ENCODE measurements at regions not wholly inside any gene's neighbourhood (a gene's known extent, or its start where the extent isn't known, plus 50 kb on each side); places are given as distances from the start of the nearest gene placed in this dataset.
A peak's percentile ranks its signal among the peaks of the same experiment; 100 is the strongest.
"Not testable (repeated sequence)": the region's sequence is repeated elsewhere in the genome, so short reads cannot be mapped to it uniquely, and the experiment has no call there.

DNA sequence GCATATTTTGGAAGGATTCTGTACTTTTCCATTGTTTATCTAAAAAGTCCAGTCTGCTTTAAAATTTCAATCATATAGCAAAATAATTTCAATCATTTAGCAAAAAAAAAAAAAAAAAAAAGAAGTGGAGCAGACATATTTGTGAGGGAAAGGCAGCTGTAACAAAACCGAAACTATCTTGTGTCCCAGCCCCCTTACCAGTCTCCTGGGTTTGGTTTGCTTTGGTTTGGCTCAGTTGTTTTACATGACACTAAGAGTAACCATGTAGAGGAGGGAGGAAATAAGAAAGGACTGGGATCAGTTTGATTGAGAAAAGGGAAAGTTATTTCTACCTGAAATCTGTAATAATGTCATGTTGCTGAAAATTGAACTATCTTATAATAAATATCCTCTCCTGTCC lies 158.8 kb upstream of the GADL1 start:
- DNase-seq: no peak

DNA sequence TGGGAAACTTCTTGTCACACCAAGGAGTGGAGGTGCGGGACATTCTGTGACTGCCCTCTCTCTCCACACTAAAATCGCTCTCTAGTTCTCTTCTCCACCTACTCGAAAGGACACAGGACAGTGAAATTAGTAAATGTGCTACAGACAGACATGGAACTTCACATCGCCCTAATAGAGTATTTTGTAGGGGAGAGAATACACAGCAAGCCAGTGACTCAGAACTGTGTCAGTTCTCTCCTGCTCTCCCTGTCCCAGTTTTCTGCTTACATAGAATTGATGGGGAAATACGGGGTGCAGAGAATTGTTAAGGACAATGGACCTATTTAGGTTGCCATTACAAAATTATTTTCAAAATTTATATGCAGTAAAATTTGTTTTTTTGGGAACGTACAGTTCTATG lies 159.6 kb upstream of the GADL1 start:
- DNase-seq: no peak

DNA sequence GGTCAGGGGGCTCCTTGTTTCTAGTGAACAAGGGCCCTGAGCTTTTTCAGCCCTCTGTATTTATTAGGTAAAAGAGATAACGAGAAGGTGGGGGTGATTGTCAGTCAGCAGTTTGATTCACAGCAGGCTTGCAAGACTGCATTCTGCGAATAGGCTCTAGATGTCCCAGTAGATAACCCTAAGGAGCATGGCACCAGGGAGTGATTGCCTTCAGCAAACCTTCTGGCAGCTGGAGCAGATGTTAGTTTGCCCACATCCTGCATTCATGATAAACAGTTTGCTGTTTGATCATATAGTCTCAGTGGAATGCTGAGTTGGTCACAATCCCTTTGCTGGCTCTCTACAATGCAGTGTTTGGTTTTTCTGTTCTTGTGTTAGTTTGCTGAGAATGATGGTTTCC lies 161.3 kb upstream of the GADL1 start:
- DNase-seq: no peak

DNA sequence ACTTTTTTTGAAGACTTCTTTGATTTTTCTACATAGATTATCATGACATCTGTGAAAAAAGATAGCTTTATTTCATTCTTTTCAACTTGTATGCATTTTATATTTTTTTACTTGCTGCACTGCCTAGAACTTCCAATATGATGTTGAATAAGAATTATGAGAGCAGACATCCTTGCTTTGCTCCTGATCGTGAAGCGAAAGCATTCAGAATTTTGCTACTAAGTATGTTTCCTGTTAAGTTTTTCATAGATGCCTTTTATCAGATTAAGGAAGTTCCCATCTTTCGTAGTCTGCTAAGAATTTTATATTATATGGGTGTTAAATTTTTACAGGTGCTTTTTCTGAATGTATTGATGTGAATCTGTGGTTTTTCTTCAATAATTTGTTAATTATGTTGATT lies 163.4 kb upstream of the GADL1 start:
- DNase-seq: no peak

DNA sequence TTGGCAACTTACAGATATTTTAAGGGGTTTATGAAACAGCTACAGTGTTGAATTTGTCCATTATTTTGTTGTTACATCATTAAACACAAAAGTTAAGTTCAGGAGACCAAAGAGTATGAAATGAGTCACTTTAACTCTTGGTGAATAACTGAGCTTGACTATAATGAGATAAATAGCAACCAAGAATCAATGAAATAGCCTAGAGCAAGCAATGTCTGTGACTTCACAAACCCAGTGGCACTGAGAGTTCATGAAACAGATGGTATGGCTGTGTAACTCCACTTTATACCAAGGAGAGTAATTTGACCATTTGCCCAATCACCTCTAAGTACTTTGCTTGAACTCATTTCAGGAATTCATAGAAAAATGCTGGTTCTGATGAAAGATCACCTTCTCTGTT lies 169.6 kb upstream of the GADL1 start:
- no peak for DNase-seq

DNA sequence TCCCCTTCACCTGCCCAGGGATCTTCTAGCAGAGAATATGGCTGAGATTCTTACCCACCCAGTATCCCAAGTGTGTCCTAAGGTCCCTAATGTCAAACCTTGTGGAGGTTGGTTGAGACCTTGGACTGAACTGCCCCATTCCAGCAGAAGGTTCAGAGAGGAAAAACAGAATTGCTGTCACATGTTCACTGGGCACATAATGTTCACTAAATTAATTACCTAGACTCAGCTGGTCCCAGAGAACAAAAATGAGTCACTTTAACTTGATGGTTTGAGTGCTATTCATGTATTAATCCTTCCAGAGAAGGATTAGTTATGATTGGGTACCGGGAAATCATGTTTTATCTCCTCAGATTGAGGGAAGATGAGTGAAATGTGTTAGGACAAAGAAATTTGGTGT lies 171.3 kb upstream of the GADL1 start:
- DNase-seq: no peak

DNA sequence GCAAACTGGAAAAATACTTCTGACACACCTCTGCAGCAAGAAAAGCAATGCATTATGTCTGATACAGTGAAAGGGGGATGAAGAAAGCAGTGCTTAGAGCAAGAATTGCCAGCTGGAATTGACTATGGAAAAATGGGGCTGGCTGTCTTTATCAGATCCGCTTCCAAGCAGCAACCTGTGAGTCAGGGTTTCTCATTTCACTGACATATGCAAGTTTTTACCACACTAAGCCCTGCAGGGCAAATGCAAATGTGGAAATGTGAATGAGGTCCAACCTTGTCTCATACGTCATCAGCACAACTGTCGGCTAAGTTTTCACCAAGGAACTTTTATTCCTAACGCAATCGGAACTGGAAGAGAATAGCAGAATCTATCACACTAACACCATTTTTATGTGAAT lies 172.5 kb upstream of the GADL1 start:
- no peak for DNase-seq

DNA sequence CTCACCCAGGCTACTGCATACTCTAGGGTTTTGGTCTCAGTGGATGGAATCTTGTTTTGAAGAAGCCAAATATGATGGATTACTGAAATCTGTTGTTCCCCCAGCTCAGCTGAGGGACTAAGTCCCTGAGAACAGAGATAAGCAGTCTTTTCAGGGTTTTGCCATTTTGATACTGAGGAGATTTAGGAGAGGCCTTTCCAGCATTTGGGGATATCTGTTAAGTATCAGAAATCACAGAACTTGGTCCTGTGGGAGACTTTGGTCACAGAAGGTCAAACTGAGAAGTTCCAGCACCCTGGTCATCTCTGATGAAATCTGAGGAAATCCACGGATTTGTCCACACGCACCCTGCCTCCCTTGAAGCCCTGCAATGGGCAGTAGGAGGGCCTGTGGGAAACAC lies 181.0 kb upstream of the GADL1 start:
- DNase-seq: no peak

DNA sequence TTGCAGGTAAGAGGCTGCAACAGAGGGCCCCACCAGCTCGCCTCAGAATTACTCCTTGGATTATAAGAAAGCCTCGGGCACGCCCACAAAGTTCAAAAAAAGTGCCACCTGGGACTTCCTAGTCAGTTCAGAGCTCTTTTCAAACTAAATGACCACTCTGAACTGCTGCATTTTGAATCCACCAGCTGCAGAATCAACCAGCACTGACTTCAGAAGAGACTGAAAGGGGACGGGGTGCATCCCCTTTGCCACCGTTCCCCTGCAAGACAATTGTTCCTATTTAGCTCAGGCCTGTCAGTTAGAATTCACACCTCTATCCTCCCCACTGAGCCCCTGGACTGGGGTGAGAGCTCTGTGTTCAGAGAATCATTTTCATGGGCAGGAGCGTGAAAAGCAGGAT lies 181.4 kb upstream of the GADL1 start:
- no peak for DNase-seq

DNA sequence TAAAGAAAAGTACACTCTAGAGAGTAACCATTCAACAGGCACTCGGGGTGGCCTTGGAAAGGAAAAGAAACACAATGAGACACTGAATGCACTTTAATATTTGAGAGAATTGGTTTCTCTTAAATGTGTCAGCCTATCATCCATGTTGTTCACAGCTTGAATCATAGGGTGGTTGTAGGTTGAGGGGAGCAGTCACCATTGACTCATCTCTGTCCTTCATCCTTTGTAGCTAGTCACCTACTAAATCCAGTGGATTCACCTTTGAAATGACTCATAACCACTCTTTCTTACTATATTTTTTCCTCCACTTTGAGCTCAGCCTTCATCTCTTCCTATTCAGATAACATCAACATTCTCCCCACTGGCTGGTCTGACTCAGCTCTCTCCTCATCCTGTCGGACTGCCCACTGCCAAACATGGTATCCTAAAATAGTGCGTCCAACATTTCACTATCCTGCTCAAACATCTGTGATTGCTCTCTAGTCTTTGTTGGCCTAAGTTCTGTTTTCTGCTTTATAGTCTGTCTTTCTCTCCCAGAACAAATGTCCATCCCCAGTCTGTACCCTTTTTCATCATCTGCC lies 182.7 kb upstream of the GADL1 start:
- peak; percentile 5 for DNase-seq

DNA sequence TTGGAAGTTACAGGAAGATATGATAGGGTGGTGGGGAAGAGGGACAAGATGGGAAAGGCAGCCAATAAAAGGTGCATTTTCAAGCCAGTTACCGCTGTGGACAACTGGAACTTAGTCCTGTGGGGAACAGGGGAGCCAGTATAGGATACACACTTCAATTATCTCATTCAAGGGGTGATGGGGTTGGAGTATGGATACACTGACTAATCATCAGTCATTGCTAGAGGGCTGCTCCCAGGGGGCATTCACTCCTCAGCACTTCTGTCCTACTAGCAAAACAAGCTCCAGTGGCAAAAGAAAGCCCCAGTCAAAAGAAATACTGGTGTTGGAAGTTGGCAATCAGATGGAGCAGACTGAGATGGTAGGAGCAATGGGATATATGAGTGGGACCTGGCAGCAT lies 183.4 kb upstream of the GADL1 start:
- no peak for DNase-seq

DNA sequence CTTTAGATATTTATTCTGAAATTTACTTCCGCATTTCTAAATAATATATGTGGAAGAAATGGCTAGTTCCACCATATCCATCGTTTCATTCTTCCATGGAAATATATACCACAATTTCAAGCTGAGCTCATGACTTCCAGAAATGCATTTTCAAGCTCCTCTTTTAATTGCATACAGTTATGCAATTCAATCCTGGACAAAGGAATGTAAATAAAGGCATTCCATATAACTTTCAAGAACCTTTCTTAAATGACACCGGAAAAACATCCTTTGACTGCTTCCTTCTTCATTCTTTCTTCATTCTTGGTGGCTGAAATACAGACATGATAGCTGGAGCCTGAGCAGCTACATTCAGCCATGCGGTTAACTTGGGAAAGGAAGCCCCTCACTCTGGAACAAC lies 185.2 kb upstream of the GADL1 start:
- DNase-seq: no peak

DNA sequence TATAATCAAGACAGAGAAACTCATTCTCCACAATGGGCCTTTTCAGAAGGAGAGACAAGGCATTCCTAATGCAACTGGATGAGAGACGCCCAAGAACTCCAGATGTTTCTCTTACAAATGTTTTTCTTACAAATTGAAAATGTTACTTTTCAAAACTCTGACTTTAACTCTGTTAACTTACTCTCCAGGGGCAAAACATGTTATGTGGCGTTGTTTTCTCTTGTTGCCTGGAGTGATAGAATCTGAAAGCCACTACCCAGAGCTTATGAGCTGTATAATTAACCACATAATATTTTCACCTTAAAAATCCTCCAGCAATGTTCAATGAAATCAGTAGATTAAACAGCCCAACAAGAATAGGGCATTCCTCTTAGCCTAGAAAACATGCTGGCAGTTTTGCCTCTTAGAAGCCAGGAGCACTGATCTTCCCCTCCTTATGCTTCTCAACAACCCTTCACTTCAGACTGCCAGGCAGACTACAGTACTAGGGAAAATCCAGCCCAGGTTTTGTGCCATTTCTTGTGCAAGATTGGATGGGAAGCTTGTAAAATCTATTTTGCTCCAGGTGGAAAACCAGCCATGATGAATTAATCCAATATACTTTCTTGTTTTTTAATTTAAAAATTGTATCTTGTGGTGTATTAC lies 186.7 kb upstream of the GADL1 start:
- DNase-seq: no peak

DNA sequence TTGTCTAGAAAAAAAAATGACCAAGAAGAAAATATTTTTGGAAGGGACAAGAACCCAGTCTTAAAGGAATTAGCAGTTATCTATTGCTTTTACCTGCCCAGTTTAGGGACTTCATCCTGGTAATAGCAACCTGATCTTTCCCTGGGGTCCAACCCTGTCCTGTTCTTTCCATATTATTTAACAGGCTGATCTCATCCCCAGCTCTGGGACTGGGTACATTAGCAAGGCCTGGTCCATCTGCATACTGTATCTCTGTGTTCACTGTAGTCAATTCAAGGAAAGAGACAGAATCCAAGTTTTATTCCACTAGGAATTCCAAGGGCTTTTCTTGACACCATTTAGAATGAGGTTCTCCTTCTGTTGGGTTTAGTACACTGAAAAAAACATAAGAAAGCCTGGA lies 191.7 kb upstream of the GADL1 start:
- DNase-seq: no peak

DNA sequence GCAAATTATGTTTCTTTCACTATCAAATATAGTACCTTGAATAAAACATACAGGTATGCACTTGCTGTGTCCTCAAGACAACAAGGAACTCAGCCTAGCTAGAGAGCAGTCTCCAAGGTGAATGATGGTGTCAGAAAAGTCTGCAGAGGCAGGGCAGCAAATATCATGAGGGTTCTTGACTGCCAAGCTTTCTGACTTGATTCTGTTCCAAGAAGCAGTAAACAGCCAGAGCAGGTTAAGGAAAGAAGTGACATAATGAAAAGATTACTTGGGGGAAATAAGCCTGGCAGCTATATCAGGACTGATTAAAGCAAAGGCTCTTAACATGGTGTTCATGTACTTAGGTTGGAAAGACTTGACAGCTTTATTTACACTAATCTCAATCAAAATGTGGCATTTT lies 192.2 kb upstream of the GADL1 start:
- DNase-seq: no peak

DNA sequence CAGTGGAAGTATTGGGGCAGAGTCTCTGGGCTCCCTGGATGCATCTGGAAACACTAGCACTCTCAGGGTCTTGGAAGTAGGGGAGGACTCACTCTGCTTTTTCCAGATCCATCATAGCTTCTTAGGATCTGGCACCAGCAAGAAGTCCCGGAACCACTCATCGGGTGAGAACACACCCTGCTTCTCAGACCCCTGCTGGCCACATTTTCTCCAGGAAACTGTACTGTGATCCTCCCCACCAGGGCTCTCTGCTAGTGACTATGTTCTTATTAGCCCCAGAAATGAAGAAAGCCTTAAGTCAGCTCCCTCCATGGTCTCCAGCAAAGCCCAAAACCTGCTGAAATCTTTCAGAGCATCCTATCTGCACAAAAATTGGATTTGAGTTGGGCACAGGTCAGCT lies 197.3 kb upstream of the GADL1 start:
- no peak for DNase-seq

DNA sequence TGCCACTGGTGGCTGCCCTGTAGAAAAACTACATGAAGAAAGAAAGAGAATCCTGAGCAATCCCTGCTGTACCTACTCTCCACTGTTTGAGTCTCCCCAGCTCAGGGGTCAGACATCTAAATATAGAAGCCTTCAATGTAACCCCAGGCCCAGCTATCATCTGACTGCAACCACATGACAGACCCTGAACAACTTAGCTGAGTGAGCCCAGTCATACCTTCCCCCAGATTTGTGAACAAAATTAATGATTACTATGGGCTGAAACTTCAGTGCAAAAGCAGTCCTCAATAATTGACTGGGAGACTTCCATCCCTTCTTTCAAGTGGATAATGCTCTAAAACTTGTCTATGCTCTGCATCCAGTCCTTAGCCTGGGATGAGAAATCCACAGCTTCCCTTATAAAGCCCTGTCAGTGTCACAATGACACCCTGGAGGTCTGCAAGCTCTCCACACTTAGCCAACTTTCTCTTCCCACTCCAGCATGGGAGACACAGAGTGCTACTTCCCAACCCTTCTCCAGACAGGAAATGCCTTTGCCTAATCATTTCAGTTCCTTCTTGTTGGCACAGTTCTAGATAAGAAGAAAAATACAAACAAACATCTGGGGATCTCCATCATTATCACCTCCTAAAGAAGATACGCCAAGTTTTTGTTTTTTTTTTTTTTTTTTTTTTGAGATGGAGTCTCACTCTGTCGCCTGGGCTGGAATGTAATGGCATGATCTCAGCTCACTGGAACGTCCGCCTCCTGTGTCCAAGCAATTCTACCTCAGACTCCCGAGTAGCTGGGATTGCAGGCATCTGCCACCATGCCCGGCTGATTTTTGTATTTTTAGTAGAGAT lies 198.5 kb upstream of the GADL1 start:
- no peak for DNase-seq

DNA sequence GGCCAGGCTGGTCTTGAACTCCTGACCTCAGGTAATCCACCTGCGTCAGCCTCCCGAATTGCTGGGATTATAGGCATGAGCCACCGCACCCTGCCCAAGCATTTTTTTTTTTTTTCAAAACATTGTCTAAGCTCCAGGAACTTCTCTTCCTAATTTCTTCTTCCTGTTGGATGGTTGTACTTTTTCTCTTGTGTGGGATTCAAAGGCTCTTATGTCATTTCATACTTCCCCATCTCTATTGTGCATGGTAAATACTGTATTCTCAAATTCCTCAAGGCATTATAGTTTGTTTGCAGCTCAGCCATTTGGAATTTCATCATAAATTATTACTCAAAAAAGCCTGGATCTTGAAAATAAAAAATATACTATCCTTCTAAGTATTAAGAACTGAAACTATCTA lies 199.1 kb upstream of the GADL1 start:
- DNase-seq: no peak

DNA sequence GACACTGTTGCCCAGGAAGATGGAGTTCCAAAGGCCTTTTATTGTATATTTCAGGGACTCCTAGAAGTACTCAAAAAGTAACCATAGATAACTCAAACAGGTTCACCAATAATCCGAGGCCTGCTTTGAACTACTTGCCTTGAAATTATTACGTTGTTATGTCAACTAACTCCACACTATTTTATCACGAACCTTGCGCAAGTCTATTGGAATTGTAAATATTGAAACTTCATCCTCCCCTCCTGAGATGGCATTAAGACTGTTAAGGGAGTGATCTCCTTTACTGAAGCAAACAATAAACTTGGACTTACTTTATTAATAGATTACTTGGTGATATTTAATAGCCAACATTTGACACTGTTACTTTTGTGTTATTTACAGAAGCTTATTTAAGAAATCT lies 199.6 kb upstream of the GADL1 start:
- DNase-seq: no peak

DNA sequence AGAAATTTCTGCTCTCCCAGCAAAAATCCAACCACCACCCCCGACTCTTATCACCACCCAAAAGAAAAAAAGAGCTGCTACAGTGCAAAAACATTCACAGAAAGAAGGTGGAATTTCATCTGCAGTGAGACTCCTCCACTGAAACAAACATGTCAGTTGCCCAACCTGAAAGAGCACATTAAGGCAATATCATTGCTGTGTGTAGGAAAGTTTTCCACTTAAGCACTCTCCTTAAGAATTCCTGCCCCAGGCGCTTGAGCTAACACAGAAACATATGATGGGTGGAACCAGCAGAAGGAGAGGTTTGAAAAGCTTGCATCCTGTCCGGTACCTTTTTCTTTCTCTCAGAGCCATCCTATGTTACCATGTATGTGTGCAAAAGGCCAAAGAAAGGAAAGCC lies 200.8 kb upstream of the GADL1 start:
- DNase-seq: no peak

DNA sequence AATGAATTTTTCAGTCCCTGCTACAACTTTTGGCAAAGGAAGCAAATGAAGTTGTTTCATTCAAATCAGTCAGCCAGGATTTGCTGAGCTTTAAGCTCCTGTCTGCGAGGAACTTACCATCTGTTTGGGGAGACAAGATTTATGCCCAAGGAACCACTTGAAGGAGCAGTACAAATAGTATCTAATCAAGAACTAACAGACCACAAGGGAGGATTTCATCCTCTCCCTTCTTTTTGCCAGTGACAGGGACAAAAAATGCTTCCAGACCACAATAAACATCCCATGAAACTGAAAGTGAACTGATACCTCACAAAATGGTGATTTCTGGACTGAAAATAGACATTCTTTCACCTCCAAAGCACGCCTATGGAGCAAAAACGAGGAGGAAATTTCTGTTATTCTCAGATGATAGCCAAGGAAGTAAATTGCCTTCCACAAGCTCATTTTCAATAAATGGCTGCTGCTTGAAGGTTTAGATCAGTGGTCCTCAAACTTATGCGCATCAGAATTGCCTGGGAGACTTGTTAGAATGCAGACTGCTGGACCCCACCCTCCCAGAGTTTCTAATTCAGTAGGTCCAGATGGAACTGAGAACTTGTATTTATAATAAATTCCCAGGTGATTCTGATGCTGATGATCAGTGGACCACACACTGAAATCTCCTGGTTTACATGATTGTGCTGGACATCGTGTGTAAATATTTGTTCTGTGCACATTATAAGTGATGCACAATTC lies 202.4 kb upstream of the GADL1 start:
- no peak for DNase-seq

DNA sequence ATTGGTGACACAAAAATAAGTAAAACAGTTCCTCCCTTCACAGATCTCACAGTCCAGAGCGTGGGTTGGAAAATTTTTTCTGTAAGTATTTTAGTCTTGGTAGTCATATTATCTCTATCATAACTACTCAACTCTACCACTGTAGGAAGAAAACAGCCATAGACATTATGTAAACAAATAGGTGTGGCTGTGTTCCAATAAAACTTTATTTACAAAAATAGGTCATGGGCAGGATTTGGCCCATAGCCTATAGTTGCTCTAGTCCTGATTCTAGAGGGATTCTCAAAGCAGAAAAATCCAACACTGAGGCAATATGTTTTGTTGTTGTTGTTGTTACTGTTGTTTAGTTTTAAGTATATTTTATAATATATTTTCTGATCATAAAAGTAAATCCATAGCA lies 206.1 kb upstream of the GADL1 start:
- DNase-seq: no peak

DNA sequence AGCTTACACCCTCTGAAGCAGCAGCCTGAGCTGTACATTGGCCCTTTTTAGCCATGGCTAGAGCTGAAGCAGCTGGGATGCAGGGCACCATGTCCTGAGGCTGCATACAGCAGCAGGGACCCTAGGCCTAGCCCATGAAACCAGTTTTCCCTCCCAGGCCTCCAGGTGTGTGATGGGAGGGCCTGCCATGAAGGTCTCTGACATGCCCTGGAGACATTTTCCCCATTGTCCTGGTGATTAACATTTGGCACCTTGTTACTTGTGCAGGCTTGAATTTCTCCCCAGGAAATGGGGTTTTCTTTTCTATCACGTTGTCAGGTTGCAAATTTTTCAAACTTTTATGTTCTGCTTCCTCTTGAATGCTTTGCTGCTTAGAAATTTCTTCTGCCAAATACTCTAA lies 206.8 kb upstream of the GADL1 start:
- DNase-seq: not testable (repeated sequence)

Data from hematopoietic multipotent progenitor cell treated with erythropoietin and hydrocortisone succinate and interleukin-3 and kit ligand, for 8 days (in vitro differentiated cells).